Psoas muscle (tissue), 7 donors: ENCODE measurements at regions not wholly inside any gene's neighbourhood (a gene's known extent, or its start where the extent isn't known, plus 50 kb on each side); places are given as distances from the start of the nearest gene placed in this dataset.

Experiments
- ATAC-seq, 4 donors: fragments of 200-7000 bp; cut with Tn5 transposase; one replicate each; pipeline ENCODE4 v1.9.1; 2020; ENCODE audit warnings: moderate library complexity in 3 of 4, mild to moderate bottlenecking in 2 of 4
- DNase-seq, 2 donors: peaks; one replicate each; pipeline ENCODE4 v3.0.0-alpha.2; 2020
- H3K27ac ChIP-seq: fragments of 200-600 bp; one replicate; pipeline ENCODE4 v1.8.0; 2022
- H3K27me3 ChIP-seq, 3 donors: fragments of 200-600 bp in 1 of 3; one replicate each; pipeline versions ENCODE4 v1.6.1 to v1.8.0; 2013 to 2022; ENCODE audit warnings: low read length in 2 of 3, mild to moderate bottlenecking in 2 of 3, moderate library complexity in 1 of 3; ENCODE audit not compliant: insufficient read depth in 3 of 3
- H3K36me3 ChIP-seq, 2 donors: fragments of 200-600 bp in 1 of 2; one replicate each; pipeline versions ENCODE4 v1.6.1 to v1.8.0; 2013 to 2022; ENCODE audit warnings: low read depth in 1 of 2, mild to moderate bottlenecking in 1 of 2, moderate library complexity in 1 of 2; ENCODE audit not compliant: insufficient read depth in 1 of 2
- H3K4me1 ChIP-seq: fragments of 200-600 bp; one replicate; pipeline ENCODE4 v1.8.0; 2022
- H3K4me3 ChIP-seq: fragments of 200-600 bp; one replicate; pipeline ENCODE4 v1.8.0; 2022; ENCODE audit warnings: mild to moderate bottlenecking
- H3K9me3 ChIP-seq: fragments of 200-600 bp; one replicate; pipeline ENCODE4 v1.8.0; 2022
- CTCF ChIP-seq: fragments of 200-600 bp; IDR thresholded peaks from one replicate; pipeline ENCODE4 v1.8.0; 2022; ENCODE audit warnings: antibody characterized with exemption
- WGBS, 3 donors: extraction: QIAGEN DNeasy Blood & Tissue Kit; methylation state at CpG; one replicate each; pipeline versions ENCODE4 v1.1.6 to v1.1.7; 2013; 5-methylcytosine and 5-hydroxymethylcytosine counted together
- intact Hi-C, 2 donors: fragments of 100-400 bp; cut with DNase I; formaldehyde crosslinking; loops; one replicate each; pipeline versions ENCODE4 v1.11.0 to v1.14.2; 2022
- donor health status: healthy with polysubstance abuse.
- donor health status: DM: no; HTN: no; CAD: no; lungs with moderate emphysema.
- donor health status: Bipolar disorder and iron deficiency.
- donor health status: healthy.
- donor health status: DM: yes; HTN: yes; CAD: no.
- donor health status: DM: no; HTN: no; CAD: no.
- donor health status: DM: yes; HTN: yes; CAD: no.

- 92 to 94% (median 93%) methylated on average over 7 of the region's 7 CpGs for whole genome bisulfite sequencing, 3 donors
- DNase-seq = no peak
- Histone ChIP-seq H3K27me3 (no peaks in the 10 kb centered on the region), H3K9me3 (no peaks in the 10 kb centered on the region), H3K4me1 (no peaks in the 10 kb centered on the region), H3K36me3 (no peaks in the 10 kb centered on the region), H3K4me3 (no peak overlapping the region), H3K27ac (no peak overlapping the region)
- no peak for TF ChIP-seq CTCF
- no peak for ATAC-seq
- intact Hi-C loops = no loop called here
Observed at GRCh38 chr10:4733150-4733842, 92.7 kb upstream of the AKR1E2 start.

- DNase-seq = no peak
- Histone ChIP-seq H3K4me1 (peaks cover 4% of the 10 kb centered on the region), H3K27ac (no peak overlapping the region), H3K36me3 (no peaks in the 10 kb centered on the region), H3K27me3 (no peaks in the 10 kb centered on the region), H3K4me3 (no peak overlapping the region), H3K9me3 (no peaks in the 10 kb centered on the region)
- TF ChIP-seq CTCF = no peak
- 93 to 99% (median 97%) methylated on average over 3 of the region's 3 CpGs for WGBS, 3 donors
- intact Hi-C loops = no loop called here
- ATAC-seq = no peak
Observed at GRCh38 chr10:4730998-4731397, 95.0 kb upstream of the AKR1E2 start.

DNA sequence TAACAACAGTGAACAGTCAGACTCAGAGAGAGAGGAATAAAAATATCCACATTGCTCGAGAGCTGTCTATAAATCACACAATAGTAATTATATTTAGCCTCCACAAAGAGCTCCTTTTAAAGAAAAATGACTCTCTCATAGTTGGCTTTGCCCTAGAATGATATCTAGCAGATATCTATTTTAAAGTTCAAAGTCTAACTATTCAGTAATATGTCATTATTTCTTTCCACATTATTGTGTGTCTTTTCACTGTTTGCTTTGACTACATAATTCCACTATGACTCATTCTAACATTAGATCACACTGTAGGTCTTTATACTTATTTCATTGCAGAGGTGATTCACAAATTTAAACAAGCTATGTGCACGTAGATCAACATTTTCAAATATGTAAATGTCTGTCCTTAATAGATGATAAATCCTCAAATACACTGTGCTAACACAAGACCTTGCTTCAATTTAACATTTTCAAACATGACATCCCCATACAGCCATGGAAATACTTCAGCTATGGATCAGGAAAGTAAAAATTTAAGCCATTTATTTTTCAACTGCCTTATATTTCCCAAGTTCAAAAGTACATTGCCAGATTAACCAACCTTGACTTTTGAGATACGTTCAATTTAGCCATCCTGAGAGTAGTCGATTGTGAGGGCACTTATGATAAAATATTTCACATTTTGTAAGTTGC is 99.9 kb upstream of the AKR1E2 start:
- ATAC-seq (peak in 3 of 4 donors; percentile 37 to 39 (median 37)), DNase-seq (no peak)
- Histone ChIP-seq H3K27ac (no peak overlapping the region), H3K27me3 (no peaks in the 10 kb centered on the region), H3K4me3 (no peak overlapping the region), H3K4me1 (peaks cover 11% of the 10 kb centered on the region), H3K36me3 (no peaks in the 10 kb centered on the region), H3K9me3 (no peaks in the 10 kb centered on the region)
- TF ChIP-seq CTCF = no peak
- WGBS, 3 donors = 58 to 62% (median 60%) methylated on average over 4 of the region's 4 CpGs
- intact Hi-C loops = no loop called here

DNA sequence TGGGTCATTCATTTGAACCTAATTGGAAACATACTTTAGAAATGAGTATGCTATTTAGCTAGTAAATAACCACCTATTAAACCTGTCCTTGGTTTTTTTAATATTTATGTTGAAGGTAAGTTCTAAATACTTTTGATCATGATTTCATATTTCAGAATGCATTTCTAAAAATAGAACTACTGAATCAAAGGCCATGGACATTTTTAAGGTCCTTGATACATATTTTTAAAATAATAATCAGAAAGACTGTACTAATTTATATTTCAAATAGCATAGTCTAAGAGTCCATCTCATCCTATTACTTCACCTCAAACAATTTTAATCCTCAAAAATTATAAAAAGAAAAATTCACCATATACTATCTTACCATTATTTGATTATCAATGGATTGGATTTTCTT is 102.1 kb upstream of the AKR1E2 start:
- Histone ChIP-seq H3K4me3 (no peak overlapping the region), H3K27me3 (no peaks in the 10 kb centered on the region), H3K27ac (no peak overlapping the region), H3K4me1 (peaks cover 15% of the 10 kb centered on the region), H3K36me3 (no peaks in the 10 kb centered on the region), H3K9me3 (no peaks in the 10 kb centered on the region)
- DNase-seq = no peak
- TF ChIP-seq CTCF = no peak
- ATAC-seq = no peak
- intact Hi-C loops = no loop called here
